ENCODE measurements at regions not wholly inside any gene's neighbourhood (a gene's known extent, or its start where the extent isn't known, plus 50 kb on each side); places are given as distances from the start of the nearest gene placed in this dataset.
A peak's percentile ranks its signal among the peaks of the same experiment; 100 is the strongest.

DNA sequence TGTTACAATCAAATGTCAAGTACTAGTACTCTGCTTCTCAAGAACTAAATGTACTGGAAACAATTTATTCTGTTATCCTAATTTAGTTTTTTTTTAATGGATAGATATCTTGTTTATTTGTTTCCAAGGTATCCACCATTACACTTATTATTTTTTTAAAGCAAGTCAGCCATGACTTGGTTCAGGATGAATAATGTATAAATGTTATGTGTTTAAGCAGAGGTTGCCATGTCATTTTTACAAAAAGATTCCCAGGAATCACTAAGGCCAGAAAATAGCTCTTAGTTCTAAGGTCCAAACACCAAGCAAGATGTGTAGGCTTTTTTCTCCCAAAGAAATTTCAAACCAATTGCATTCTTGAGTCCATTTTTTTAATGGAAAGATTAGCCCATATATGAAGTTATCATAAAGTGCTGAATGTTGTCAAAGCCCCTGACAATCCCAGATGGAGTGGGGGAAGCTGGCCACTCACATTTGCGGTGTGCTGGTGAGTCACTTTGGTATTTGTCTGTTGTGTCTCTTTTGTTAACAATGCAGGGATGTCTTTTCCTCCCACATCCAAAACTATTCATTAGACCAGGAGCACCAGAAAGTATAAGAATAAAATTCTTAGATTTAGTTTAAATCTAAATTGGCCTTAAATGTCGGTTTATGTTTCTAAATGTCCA lies 158.9 kb downstream of the COL6A3 start:
- no peak for TF ChIP-seq CTCF (IDR thresholded peaks at IDR 0.05)
- Histone ChIP-seq H3K27ac (peak overlapping the region; percentile 48), H3K9me3 (no peaks in the 10 kb centered on the region), H3K4me3 (no peak overlapping the region), H3K36me3 (no peaks in the 10 kb centered on the region), H3K4me1 (peaks cover 18% of the 10 kb centered on the region), H3K27me3 (ENCODE audit: low read depth) (no peaks in the 10 kb centered on the region)
- no peak for ATAC-seq
- intact Hi-C loops (cut with DNase I) = no loop called here
- no peak for DNase-seq

DNA sequence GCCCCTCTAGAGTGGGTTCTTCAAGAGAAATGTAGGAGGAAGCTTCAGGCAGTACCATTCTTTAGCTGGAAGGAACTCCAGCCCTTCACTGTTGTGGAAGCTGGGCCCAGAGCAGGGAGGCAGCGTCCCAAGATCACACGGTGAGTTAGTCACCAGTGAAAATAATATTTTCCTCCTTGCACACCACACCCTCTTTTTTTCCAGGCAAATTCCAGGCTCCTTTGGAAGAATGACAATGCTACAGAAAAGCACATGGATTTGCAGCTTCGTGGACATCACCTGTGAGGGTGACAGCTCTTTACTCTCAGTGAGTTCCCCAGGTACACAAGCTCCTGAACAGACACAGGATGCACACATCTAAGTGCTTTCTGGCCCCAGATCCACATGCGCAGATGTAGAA lies 157.1 kb downstream of the COL6A3 start:
- Histone ChIP-seq H3K27me3 (ENCODE audit: low read depth) (no peaks in the 10 kb centered on the region), H3K9me3 (no peaks in the 10 kb centered on the region), H3K27ac (peak overlapping the region; percentile 44), H3K4me3 (no peak overlapping the region), H3K36me3 (no peaks in the 10 kb centered on the region), H3K4me1 (peaks cover 18% of the 10 kb centered on the region)
- intact Hi-C loops (cut with DNase I) = no loop called here
- peak in 1 of 2 donors; percentile 13 for ATAC-seq
- TF ChIP-seq CTCF (IDR thresholded peaks at IDR 0.05) = no peak
- no peak for DNase-seq

- no peak for TF ChIP-seq CTCF (IDR thresholded peaks at IDR 0.05)
- DNase-seq = no peak
- peaks cover 20% of the 10 kb centered on the region for H3K4me1 ChIP-seq
- H3K27me3 ChIP-seq (ENCODE audit: low read depth) = no peaks in the 10 kb centered on the region
- intact Hi-C loops (cut with DNase I) = no loop called here
- no peaks in the 10 kb centered on the region for H3K9me3 ChIP-seq
- no peaks in the 10 kb centered on the region for H3K36me3 ChIP-seq
- H3K27ac ChIP-seq = peak overlapping the region; percentile 44
- no peak overlapping the region for H3K4me3 ChIP-seq
- peak; percentile 64 to 74 for ATAC-seq
These were observed 156.5 kb downstream of the COL6A3 start for GRCh38 chr2:237257471-237257951.

GRCh38 chr2:237258116-237258515 lies 155.8 kb downstream of the COL6A3 start:
- peaks cover 26% of the 10 kb centered on the region for H3K4me1 ChIP-seq
- ATAC-seq (peak in 1 of 2 donors; percentile 6), DNase-seq (no peak)
- H3K9me3 ChIP-seq = no peaks in the 10 kb centered on the region
- no peaks in the 10 kb centered on the region for H3K36me3 ChIP-seq
- no peak overlapping the region for H3K4me3 ChIP-seq
- TF ChIP-seq CTCF (IDR thresholded peaks at IDR 0.05) = no peak
- intact Hi-C loops (cut with DNase I) = no loop called here
- H3K27me3 ChIP-seq (ENCODE audit: low read depth) = no peaks in the 10 kb centered on the region
- H3K27ac ChIP-seq = peak overlapping the region; percentile 44

DNA sequence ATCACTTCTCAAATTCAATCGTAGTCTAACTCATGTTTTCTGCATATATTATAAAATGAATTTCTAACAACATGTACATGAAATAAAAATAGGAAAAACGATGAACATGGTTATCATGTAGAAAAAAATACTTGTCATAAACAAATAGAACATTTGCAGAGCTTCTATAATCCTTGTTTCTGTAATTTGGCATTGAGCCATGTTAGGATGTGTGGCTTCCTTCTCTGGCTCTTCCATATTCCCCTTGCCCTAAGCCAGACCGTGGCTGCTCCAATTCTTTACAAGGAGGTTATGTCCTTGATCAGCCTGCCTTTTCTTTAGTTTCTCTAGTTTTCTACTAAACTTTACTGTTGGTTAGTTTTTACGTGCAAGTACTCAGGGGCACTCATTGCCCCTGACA lies 155.3 kb downstream of the COL6A3 start:
- no peaks in the 10 kb centered on the region for H3K9me3 ChIP-seq
- peak overlapping the region; percentile 43 for H3K27ac ChIP-seq
- no peak for TF ChIP-seq CTCF (IDR thresholded peaks at IDR 0.05)
- peaks cover 30% of the 10 kb centered on the region for H3K4me1 ChIP-seq
- H3K4me3 ChIP-seq = no peak overlapping the region
- ATAC-seq (no peak), DNase-seq (no peak)
- no peaks in the 10 kb centered on the region for H3K27me3 ChIP-seq (ENCODE audit: low read depth)
- H3K36me3 ChIP-seq = no peaks in the 10 kb centered on the region
- intact Hi-C loops (cut with DNase I) = no loop called here

All from lower lobe of right lung (tissue), 2 donors.